ENCODE measurements at regions not wholly inside any gene's neighbourhood (a gene's known extent, or its start where the extent isn't known, plus 50 kb on each side); places are given as distances from the start of the nearest gene placed in this dataset.
"Not testable (repeated sequence)": the region's sequence is repeated elsewhere in the genome, so short reads cannot be mapped to it uniquely, and the experiment has no call there.

DNA sequence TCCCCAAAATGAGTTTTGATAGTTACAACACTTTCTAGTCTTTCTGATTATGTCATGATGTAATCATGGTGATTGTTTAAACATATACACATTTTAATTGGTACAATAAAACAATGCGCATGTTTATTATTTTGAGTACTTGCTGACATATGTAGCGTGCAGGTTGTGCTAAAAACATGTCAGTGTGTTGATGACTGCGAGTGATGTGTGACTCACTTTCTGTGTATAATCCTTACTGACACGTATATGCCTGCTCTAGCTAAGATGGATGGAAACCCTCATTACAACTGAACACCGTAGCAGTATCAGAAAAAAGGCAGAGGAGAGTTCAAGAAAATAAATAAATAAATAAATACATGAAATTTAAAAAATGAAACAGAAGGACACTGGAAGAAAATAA, 1552.4 kb upstream of the FLRT2 start (continued):
- TF ChIP-seq, protein P1, sequence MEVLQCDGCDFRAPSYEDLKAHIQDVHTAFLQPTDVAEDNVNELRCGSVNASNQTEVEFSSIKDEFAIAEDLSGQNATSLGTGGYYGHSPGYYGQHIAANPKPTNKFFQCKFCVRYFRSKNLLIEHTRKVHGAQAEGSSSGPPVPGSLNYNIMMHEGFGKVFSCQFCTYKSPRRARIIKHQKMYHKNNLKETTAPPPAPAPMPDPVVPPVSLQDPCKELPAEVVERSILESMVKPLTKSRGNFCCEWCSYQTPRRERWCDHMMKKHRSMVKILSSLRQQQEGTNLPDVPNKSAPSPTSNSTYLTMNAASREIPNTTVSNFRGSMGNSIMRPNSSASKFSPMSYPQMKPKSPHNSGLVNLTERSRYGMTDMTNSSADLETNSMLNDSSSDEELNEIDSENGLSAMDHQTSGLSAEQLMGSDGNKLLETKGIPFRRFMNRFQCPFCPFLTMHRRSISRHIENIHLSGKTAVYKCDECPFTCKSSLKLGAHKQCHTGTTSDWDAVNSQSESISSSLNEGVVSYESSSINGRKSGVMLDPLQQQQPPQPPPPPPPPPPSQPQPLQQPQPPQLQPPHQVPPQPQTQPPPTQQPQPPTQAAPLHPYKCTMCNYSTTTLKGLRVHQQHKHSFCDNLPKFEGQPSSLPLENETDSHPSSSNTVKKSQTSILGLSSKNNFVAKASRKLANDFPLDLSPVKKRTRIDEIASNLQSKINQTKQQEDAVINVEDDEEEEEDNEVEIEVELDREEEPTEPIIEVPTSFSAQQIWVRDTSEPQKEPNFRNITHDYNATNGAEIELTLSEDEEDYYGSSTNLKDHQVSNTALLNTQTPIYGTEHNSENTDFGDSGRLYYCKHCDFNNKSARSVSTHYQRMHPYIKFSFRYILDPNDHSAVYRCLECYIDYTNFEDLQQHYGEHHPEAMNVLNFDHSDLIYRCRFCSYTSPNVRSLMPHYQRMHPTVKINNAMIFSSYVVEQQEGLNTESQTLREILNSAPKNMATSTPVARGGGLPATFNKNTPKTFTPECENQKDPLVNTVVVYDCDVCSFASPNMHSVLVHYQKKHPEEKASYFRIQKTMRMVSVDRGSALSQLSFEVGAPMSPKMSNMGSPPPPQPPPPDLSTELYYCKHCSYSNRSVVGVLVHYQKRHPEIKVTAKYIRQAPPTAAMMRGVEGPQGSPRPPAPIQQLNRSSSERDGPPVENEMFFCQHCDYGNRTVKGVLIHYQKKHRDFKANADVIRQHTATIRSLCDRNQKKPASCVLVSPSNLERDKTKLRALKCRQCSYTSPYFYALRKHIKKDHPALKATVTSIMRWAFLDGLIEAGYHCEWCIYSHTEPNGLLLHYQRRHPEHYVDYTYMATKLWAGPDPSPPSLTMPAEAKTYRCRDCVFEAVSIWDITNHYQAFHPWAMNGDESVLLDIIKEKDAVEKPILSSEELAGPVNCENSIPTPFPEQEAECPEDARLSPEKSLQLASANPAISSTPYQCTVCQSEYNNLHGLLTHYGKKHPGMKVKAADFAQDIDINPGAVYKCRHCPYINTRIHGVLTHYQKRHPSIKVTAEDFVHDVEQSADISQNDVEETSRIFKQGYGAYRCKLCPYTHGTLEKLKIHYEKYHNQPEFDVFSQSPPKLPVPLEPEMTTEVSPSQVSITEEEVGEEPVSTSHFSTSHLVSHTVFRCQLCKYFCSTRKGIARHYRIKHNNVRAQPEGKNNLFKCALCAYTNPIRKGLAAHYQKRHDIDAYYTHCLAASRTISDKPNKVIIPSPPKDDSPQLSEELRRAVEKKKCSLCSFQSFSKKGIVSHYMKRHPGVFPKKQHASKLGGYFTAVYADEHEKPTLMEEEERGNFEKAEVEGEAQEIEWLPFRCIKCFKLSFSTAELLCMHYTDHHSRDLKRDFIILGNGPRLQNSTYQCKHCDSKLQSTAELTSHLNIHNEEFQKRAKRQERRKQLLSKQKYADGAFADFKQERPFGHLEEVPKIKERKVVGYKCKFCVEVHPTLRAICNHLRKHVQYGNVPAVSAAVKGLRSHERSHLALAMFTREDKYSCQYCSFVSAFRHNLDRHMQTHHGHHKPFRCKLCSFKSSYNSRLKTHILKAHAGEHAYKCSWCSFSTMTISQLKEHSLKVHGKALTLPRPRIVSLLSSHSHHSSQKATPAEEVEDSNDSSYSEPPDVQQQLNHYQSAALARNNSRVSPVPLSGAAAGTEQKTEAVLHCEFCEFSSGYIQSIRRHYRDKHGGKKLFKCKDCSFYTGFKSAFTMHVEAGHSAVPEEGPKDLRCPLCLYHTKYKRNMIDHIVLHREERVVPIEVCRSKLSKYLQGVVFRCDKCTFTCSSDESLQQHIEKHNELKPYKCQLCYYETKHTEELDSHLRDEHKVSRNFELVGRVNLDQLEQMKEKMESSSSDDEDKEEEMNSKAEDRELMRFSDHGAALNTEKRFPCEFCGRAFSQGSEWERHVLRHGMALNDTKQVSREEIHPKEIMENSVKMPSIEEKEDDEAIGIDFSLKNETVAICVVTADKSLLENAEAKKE (CRISPR knock-in tag; IDR thresholded peaks at IDR 0.05) = no peak
- TF ChIP-seq NANOG (IDR thresholded peaks at IDR 0.05; ENCODE audit: borderline replicate concordance) = no peak
- no peak for TF ChIP-seq JUNB (IDR thresholded peaks at IDR 0.05; ENCODE audit: unreplicated experiment)
- TF ChIP-seq EZH2 (IDR thresholded peaks at IDR 0.05; ENCODE audit: low read depth, unreplicated experiment) = no peak

DNA sequence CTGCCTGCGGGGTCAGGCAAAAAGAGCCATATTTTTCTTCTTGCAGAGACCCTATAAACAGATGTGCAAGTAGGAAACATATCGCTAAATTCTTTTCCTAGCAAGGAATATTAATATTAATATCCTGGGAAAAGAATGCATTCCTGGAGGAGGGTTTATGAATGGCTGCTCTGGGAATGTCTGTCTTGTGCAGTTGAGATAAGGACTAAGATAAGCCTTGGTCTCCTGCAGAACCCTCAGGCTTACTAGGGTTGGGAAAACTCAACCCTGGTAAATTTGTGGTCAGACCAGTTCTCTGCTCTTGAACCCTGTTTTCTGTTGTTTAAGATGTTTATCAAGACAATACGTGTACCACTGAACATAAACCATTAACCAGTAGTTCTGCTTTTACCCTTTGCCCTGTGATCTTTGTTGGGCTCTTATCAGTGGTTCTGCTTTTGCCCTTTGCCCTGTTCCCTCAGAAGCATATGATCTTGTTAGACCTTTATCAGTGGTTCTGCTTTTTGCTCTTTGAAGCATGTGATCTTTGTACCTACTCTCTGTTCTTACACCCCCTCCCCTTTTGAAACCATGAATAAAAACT, 1548.2 kb upstream of the FLRT2 start:
- not testable (repeated sequence) for H3K4me3 ChIP-seq; H3K9me2 ChIP-seq (ENCODE audit: insufficient read depth); H3K4me1 ChIP-seq (ENCODE audit: insufficient read depth); H4K20me1 ChIP-seq (replicated peaks; ENCODE audit: insufficient read depth); H3K27ac ChIP-seq (ENCODE audit: low read depth); DNase-seq (ENCODE audit: low spot score); H3K79me2 ChIP-seq (replicated peaks; ENCODE audit: insufficient read depth); H3K27ac Mint-ChIP-seq; H3K9me3 Mint-ChIP-seq; ATAC-seq; H3K27me3 Mint-ChIP-seq (ENCODE audit: insufficient read depth, low read depth, poor library complexity); H3K4me3 Mint-ChIP-seq; H3K36me3 Mint-ChIP-seq (ENCODE audit: low read depth); H3K4me2 ChIP-seq; H3F3A ChIP-seq (replicated peaks; ENCODE audit: low read depth); H3K4me1 Mint-ChIP-seq; H3K27me3 ChIP-seq (ENCODE audit: insufficient read depth); H3K36me3 ChIP-seq (ENCODE audit: insufficient read depth); H2AFZ ChIP-seq

GRCh38 chr14:83988275-83988674, 1541.7 kb upstream of the FLRT2 start:
- peaks cover 4% of the 10 kb centered on the region; the same call in 1 of the 3 replicates for H3K9me3 Mint-ChIP-seq
- Histone ChIP-seq H4K20me1 (replicated peaks; ENCODE audit: insufficient read depth) (no peaks in the 10 kb centered on the region), H3K4me3 (no peak overlapping the region), H2AFZ (no peak overlapping the region), H3K27ac (ENCODE audit: low read depth) (no peak overlapping the region), H3K9me2 (ENCODE audit: insufficient read depth) (peaks cover 13% of the 10 kb centered on the region), H3K4me2 (no peak overlapping the region), H3K79me2 (replicated peaks; ENCODE audit: insufficient read depth) (no peaks in the 10 kb centered on the region), H3K27me3 (ENCODE audit: insufficient read depth) (no peaks in the 10 kb centered on the region), H3K36me3 (ENCODE audit: insufficient read depth) (no peaks in the 10 kb centered on the region), H3F3A (replicated peaks; ENCODE audit: low read depth) (no peaks in the 10 kb centered on the region), H3K4me1 (ENCODE audit: insufficient read depth) (no peaks in the 10 kb centered on the region)
- H3K4me3 Mint-ChIP-seq = no peak overlapping the region
- peaks cover 3% of the 10 kb centered on the region; the same call in 2 of the 3 replicates for H3K36me3 Mint-ChIP-seq (ENCODE audit: low read depth)
- H3K4me1 Mint-ChIP-seq = peaks cover 4% of the 10 kb centered on the region; the same call in 1 of the 3 replicates
- H3K27ac Mint-ChIP-seq = no peak overlapping the region
- no peak for TF ChIP-seq STAT1 (IDR thresholded peaks at IDR 0.05; ENCODE audit: unreplicated experiment)
- TF ChIP-seq, protein P2, sequence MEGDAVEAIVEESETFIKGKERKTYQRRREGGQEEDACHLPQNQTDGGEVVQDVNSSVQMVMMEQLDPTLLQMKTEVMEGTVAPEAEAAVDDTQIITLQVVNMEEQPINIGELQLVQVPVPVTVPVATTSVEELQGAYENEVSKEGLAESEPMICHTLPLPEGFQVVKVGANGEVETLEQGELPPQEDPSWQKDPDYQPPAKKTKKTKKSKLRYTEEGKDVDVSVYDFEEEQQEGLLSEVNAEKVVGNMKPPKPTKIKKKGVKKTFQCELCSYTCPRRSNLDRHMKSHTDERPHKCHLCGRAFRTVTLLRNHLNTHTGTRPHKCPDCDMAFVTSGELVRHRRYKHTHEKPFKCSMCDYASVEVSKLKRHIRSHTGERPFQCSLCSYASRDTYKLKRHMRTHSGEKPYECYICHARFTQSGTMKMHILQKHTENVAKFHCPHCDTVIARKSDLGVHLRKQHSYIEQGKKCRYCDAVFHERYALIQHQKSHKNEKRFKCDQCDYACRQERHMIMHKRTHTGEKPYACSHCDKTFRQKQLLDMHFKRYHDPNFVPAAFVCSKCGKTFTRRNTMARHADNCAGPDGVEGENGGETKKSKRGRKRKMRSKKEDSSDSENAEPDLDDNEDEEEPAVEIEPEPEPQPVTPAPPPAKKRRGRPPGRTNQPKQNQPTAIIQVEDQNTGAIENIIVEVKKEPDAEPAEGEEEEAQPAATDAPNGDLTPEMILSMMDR (conservative IDR thresholded peaks at IDR 0.05; ENCODE audit: low read depth in 2 of 2) = peak; percentile 22 to 50
- no peak for TF ChIP-seq ZNF331 (CRISPR knock-in tag; IDR thresholded peaks at IDR 0.05; ENCODE audit: low read depth)
- no peak for TF ChIP-seq POLR2AphosphoS5 (IDR thresholded peaks at IDR 0.05; ENCODE audit: low read depth)
- H3K27me3 Mint-ChIP-seq (ENCODE audit: insufficient read depth, low read depth, poor library complexity) = no peaks in the 10 kb centered on the region
- DNase-seq (ENCODE audit: low spot score) = peak; percentile 6
- no peak for ATAC-seq

Data from GM23338 (cell line).